IMR-90 (cell line): ENCODE measurements at regions not wholly inside any gene's neighbourhood (a gene's known extent, or its start where the extent isn't known, plus 50 kb on each side); places are given as distances from the start of the nearest gene placed in this dataset.

Experiments used
- BHLHE40 ChIP-seq: fragments of 150-350 bp; IDR thresholded peaks from 2 replicates; pipeline ENCODE4 v1.6.1; 2016; ENCODE audit warnings: mild to moderate bottlenecking, low read depth, low read length
- CEBPB ChIP-seq: IDR thresholded peaks from 2 replicates; pipeline ENCODE4 v1.6.1; 2012; ENCODE audit warnings: low read depth, low read length, improper control_type of control experiment
- FOS ChIP-seq: fragments of 150-350 bp; IDR thresholded peaks from 2 replicates; pipeline ENCODE4 v1.6.1; 2016; ENCODE audit warnings: low read depth, low read length
- MAFK ChIP-seq: IDR thresholded peaks from 2 replicates; pipeline ENCODE4 v1.6.1; 2012; ENCODE audit warnings: low read depth, low read length, improper control_type of control experiment
- MAZ ChIP-seq: IDR thresholded peaks from 2 replicates; pipeline ENCODE4 v1.6.1; 2012; ENCODE audit warnings: low read depth, mild to moderate bottlenecking, low read length, improper control_type of control experiment, moderate library complexity, borderline replicate concordance
- MXI1 ChIP-seq: IDR thresholded peaks from 2 replicates; pipeline ENCODE4 v1.6.1; 2012; ENCODE audit warnings: low read depth, mild to moderate bottlenecking, low read length, moderate library complexity, borderline replicate concordance
- POLR2A ChIP-seq: IDR thresholded peaks from 2 replicates; pipeline ENCODE4 v1.6.1; 2012; ENCODE audit warnings: mild to moderate bottlenecking, low read depth, low read length
- RAD21 ChIP-seq: IDR thresholded peaks from 2 replicates; pipeline ENCODE4 v1.6.1; 2012; ENCODE audit warnings: low read length, improper control_type of control experiment
- RCOR1 ChIP-seq: IDR thresholded peaks from 2 replicates; pipeline ENCODE4 v1.6.1; 2012; ENCODE audit warnings: mild to moderate bottlenecking, low read length, improper control_type of control experiment; ENCODE audit not compliant: insufficient replicate concordance
- TF ChIP-seq, protein P1 (sequence below): conservative IDR thresholded peaks from 2 replicates; pipeline ENCODE4 v1.5.1; 2012; ENCODE audit warnings: mild to moderate bottlenecking, low read depth, low read length, improper control_type of control experiment
- TF ChIP-seq, protein P2 (sequence below): fragments of 150-350 bp; IDR thresholded peaks from 2 replicates; pipeline ENCODE4 v1.6.1; 2016; ENCODE audit warnings: low read depth, mild to moderate bottlenecking, low read length, moderate library complexity, borderline replicate concordance
- TF ChIP-seq, protein P3 (sequence below): fragments of 150-350 bp; IDR thresholded peaks from 2 replicates; pipeline ENCODE4 v1.6.1; 2017; ENCODE audit warnings: mild to moderate bottlenecking, antibody characterized with exemption, low read length, low read depth

GRCh38 chr3:6723205-6723604 is 137.7 kb upstream of the GRM7 start:
- TF ChIP-seq POLR2A (no peak), MAZ (no peak), RCOR1 (no peak), BHLHE40 (no peak), FOS (no peak), CEBPB (no peak), RAD21 (no peak), MAFK (no peak), MXI1 (no peak)
- TF ChIP-seq, protein P1, sequence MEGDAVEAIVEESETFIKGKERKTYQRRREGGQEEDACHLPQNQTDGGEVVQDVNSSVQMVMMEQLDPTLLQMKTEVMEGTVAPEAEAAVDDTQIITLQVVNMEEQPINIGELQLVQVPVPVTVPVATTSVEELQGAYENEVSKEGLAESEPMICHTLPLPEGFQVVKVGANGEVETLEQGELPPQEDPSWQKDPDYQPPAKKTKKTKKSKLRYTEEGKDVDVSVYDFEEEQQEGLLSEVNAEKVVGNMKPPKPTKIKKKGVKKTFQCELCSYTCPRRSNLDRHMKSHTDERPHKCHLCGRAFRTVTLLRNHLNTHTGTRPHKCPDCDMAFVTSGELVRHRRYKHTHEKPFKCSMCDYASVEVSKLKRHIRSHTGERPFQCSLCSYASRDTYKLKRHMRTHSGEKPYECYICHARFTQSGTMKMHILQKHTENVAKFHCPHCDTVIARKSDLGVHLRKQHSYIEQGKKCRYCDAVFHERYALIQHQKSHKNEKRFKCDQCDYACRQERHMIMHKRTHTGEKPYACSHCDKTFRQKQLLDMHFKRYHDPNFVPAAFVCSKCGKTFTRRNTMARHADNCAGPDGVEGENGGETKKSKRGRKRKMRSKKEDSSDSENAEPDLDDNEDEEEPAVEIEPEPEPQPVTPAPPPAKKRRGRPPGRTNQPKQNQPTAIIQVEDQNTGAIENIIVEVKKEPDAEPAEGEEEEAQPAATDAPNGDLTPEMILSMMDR, result no peak
- TF ChIP-seq, protein P2, sequence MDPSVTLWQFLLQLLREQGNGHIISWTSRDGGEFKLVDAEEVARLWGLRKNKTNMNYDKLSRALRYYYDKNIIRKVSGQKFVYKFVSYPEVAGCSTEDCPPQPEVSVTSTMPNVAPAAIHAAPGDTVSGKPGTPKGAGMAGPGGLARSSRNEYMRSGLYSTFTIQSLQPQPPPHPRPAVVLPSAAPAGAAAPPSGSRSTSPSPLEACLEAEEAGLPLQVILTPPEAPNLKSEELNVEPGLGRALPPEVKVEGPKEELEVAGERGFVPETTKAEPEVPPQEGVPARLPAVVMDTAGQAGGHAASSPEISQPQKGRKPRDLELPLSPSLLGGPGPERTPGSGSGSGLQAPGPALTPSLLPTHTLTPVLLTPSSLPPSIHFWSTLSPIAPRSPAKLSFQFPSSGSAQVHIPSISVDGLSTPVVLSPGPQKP, result no peak
- TF ChIP-seq, protein P3, sequence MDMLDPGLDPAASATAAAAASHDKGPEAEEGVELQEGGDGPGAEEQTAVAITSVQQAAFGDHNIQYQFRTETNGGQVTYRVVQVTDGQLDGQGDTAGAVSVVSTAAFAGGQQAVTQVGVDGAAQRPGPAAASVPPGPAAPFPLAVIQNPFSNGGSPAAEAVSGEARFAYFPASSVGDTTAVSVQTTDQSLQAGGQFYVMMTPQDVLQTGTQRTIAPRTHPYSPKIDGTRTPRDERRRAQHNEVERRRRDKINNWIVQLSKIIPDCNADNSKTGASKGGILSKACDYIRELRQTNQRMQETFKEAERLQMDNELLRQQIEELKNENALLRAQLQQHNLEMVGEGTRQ, result no peak
